Right lobe of liver (tissue), 4 donors: ENCODE measurements at regions not wholly inside any gene's neighbourhood (a gene's known extent, or its start where the extent isn't known, plus 50 kb on each side); places are given as distances from the start of the nearest gene placed in this dataset.

Source experiments
- POLR2A ChIP-seq: fragments of 450-650 bp; IDR thresholded peaks from one replicate; pipeline ENCODE4 v1.6.1; 2017; ENCODE audit warnings: antibody characterized with exemption, mild to moderate bottlenecking
- TF ChIP-seq, protein P1 (sequence below), 4 donors: fragments of 200-600 bp in 3 of 4; fragments of 450-650 bp in 1 of 4; IDR thresholded peaks; one replicate each; pipeline versions ENCODE4 v1.5.1 to v1.8.0; 2016 to 2022; ENCODE audit warnings: antibody characterized with exemption in 4 of 4, mild to moderate bottlenecking in 2 of 4
- donor health status: DM: no; HTN: no; CAD: no.
- donor health status: DM: no; HTN: no; CAD: no.
- donor health status: DM: no; HTN: yes; CAD: no.

DNA sequence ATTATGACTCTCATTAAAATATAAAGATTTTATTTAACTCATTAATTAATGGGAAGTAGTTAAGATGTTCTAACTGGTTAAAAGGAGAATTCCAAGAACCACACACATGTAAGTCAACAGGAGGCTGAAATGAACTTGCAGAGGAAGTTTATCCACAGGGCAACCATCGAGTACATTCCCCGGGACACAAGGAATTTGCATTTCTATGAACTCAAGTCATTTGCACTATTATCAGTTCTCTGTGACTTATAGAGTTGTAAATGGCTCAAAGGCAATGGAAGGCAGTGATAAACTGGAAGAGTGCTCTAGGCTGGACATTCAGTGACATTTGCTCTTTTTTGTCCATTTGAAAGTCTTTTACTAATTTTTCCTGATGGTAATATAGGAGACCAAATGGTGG is 97.4 kb downstream of the SNX5 start:
- no peak for TF ChIP-seq POLR2A
- TF ChIP-seq, protein P1, sequence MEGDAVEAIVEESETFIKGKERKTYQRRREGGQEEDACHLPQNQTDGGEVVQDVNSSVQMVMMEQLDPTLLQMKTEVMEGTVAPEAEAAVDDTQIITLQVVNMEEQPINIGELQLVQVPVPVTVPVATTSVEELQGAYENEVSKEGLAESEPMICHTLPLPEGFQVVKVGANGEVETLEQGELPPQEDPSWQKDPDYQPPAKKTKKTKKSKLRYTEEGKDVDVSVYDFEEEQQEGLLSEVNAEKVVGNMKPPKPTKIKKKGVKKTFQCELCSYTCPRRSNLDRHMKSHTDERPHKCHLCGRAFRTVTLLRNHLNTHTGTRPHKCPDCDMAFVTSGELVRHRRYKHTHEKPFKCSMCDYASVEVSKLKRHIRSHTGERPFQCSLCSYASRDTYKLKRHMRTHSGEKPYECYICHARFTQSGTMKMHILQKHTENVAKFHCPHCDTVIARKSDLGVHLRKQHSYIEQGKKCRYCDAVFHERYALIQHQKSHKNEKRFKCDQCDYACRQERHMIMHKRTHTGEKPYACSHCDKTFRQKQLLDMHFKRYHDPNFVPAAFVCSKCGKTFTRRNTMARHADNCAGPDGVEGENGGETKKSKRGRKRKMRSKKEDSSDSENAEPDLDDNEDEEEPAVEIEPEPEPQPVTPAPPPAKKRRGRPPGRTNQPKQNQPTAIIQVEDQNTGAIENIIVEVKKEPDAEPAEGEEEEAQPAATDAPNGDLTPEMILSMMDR (IDR thresholded peaks at IDR 0.05): no peak
